Putamen (tissue), 1 donor: ENCODE measurements at regions not wholly inside any gene's neighbourhood (a gene's known extent, or its start where the extent isn't known, plus 50 kb on each side); places are given as distances from the start of the nearest gene placed in this dataset.

ENCODE experiments used
- DNase-seq: peaks from one replicate; pipeline ENCODE4 v3.0.0-alpha.2; 2016; ENCODE audit warnings: low spot score

- no peak for DNase-seq
Observed at GRCh38 chr3:64888165-64888564, 200.4 kb upstream of the ADAMTS9 start.

DNA sequence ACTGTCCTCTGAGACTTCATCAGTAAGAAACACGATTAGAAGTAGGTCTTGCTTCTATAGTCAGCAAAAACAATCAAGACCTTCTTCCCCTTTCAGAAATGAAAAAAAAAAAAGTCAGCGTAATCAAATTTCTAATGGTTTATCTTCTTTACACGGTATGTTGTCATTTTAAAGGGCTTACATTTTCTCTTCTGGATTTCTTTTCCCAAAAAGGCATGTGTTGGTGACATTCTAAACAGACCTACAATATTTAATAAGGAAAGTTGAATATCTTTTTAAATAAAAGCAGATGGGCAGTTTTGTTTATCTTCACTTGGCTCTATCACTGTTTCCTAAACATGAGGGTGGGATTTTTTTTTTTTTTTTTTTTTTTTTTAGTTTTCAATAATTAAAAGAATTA lies 197.3 kb upstream of the ADAMTS9 start:
- DNase-seq = no peak

- DNase-seq = no peak
Observed at GRCh38 chr3:64884536-64884935, 196.7 kb upstream of the ADAMTS9 start.

- DNase-seq = no peak
Observed at GRCh38 chr3:64880916-64881315, 193.1 kb upstream of the ADAMTS9 start.

DNA sequence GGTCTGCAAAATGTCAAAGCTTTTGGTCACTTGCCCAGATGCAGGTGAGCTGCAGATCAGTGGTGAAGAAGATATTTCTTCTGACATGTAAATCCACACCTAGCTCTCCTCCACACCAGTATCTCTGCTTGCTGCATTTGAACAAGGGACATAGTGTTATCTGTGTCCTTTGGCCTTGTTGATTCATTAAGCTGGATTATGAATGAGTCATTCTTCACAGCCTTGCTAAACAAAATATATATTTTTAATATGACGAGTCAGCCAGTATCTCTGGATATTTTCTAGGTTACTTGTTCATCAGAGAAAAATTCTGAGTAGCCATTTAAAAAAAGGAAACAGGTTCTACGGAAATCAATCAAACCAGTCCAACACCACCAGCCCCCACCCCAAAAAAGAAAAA lies 190.6 kb upstream of the ADAMTS9 start:
- no peak for DNase-seq

- no peak for DNase-seq
Observed at GRCh38 chr3:64873400-64873799, 185.6 kb upstream of the ADAMTS9 start.

DNA sequence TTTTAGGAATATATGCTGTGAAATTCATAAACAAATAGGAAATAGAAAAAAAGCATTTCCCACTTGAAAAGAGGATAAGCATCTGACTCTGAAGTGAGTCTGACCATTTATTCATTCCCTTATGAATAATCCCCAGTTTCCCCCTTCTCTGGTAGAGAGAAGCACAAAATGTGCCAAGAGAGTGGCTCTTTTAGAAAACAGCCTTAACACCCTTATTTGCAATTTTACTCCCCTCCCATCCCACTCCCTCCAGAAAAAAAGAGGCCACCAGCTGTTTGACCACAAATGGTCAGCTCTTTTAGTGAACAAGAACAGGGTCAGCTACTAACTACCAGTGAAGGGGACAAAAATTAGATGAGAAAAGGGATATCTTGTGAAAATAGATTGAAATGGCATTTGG lies 184.5 kb upstream of the ADAMTS9 start:
- DNase-seq = no peak

DNA sequence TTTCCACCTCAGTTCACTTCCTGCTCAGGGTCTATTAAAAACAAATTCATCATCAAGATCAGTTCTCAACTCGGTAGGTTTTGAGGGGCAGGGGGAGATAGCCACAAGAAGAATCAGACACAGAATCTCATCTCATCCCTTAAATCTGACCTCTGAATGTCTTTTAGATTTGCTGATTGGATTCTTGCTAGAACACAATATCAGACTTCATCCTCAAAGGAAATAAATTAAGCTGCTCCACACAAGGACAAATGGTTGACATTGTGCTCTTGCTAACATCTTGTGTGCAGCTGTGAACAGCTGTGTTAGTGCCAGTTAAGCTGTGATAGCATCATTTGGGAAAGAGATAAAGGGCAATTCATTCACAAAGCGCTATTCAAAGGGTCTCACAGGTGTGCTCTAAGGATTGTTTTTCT lies 184.0 kb upstream of the ADAMTS9 start:
- no peak for DNase-seq

DNA sequence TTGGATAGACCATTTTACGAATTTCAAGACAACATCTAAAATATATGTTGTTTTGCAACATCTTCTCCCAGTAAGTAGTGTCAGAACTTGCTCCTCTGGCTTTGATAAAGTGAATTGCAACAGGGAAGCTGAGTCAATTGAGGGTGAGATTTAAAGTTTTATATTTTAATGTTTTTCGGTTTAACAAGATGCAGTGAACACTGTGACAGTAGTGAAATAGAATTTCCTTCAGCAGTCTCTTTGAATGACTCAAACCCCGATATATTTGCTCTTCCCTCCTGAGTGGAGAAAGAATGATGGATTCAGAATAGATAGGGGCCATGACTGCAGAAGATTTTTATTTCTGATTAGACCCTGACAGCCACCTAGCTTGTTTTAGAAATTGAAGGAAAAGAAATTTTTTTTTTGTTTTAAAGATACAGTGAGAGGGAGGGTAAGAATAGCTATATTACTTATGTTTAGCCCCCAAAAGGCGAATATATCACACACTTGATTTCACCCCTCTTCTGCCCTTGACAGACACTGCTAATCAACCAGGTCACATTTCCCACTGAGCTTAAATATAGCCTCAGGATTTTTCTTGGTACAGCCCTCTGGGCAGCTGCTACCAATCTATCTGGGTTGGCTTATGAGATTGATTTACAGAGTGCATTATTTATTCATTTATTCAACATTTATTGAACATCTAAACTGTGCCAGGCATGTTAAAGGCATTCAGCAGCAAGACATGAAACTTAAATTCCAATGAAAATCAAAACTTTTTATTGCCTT lies 183.3 kb upstream of the ADAMTS9 start:
- DNase-seq = no peak

- no peak for DNase-seq
Observed at GRCh38 chr3:64867224-64867623, 179.4 kb upstream of the ADAMTS9 start.

- DNase-seq = no peak
Observed at GRCh38 chr3:64865839-64866570, 178.2 kb upstream of the ADAMTS9 start.

GRCh38 chr3:64863226-64864212 lies 175.7 kb upstream of the ADAMTS9 start:
- DNase-seq = no peak

DNA sequence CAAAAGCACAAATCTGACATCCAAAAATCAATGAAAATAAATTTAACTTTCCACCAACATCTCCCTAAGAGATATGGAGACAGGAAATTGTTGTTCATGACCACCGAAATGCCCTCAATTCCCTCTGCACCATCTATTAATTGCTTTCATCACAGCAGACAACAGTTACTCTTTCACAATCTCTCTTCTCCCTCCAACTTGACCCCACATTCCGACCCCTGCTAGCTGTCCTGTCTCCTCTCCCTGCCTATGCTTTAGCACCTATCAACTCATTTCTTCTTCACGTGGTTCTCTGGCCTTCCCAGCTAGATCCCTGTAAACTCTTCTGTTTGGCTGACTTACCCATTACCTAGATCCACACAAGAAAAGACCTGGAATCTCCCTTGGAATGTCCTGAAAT lies 173.9 kb upstream of the ADAMTS9 start:
- no peak for DNase-seq

DNA sequence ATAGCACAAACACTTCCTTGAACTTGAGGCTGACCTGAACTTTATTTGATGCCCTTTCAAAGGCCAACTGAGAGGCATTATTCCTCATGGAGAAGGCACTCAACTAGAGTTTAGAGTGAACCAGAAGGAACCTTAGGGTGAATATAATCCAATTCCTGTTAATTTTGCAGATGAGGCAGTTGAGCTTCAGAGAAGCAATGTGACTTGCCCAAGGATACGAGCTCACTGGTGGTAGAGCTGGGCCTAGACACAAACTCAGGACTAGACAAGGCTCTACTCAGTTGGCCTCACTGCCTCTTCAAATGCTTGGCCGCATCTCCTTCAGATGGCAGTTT lies 172.7 kb upstream of the ADAMTS9 start:
- DNase-seq = no peak

DNA sequence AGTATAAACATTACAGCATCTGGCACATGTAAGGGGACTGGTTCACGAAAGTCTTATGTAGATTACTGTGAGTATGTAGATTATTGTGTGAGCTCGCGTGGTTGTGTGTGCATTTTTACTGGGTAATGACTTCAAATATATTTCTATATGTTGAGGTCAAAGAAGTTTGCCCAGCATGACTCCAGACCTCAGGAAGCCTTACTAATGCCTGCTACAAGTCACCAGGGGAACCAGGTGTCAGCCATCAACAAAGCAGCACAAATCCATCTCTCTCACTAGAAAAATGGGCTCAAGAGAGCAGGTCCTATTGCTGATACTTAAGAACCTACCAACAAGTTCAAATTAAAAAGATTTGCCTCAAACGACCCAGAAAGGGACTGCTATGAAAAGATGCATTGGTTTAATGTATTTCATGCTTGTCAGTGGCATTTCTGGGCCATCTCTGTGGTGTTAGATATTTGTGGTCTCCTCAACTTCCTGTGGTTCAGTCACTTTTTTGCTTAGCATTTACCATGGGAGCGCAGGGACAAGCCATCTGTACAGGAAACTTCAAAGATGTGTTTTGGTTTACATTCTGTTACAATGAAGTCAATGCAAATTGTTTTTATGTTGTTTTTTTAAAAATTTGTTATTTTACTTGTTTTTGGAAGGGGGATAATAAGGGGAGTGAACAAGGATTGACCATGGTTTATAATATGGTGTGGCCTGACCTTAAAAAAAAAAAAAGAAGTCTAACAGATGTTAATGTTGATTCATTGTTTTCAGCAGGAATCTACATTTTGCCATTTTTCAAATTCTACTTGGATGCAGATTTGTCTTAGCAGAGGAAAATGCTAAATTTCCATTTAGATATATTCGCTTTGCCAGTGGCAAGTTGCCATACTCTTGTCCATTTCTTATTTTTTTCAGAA lies 172.1 kb upstream of the ADAMTS9 start:
- DNase-seq = no peak

DNA sequence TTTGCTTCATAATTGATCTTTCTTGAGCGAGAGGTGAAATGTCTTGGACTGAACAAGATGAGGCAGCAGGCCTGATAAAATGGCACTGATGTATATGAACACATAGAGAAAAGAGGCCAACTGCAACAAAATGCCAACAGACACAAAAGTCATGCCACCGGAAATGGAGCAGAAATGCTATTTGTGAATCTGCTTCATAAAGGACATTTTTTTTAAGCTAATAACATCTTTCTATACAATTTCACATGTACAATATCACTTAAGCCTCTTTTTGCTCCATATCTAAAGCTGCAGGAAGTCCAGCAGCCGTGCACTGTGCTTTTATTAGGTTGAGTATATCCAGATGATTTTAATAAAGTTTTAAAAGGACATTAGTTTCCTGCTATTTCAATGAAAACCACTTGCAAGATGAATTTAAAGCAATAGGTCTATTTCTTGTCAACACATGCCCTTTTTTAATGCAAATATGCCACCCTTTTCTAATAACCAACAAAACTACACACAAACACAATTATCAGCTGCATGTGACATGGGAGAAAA lies 169.2 kb upstream of the ADAMTS9 start:
- no peak for DNase-seq

DNA sequence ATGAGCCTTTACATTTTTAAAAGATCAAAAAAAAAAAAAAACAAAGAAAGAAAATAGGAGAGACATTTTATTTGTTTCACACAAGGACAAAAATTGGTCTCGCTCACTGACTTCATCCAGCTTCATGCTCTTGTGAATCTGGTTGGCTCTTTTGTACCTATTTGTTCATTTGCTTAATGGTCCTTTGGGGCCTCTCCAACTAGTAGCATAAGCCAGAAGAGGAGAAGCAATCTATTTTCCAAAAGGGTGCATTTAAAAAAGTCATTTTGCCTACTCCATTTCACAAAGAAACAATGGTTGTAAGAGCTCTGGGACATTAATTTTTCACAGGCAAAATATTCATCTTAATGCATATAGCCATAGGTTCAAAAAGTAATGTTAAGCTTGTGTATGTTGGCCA lies 168.3 kb upstream of the ADAMTS9 start:
- peak; percentile 9 for DNase-seq

- DNase-seq = no peak
Observed at GRCh38 chr3:64853456-64853855, 165.7 kb upstream of the ADAMTS9 start.

DNA sequence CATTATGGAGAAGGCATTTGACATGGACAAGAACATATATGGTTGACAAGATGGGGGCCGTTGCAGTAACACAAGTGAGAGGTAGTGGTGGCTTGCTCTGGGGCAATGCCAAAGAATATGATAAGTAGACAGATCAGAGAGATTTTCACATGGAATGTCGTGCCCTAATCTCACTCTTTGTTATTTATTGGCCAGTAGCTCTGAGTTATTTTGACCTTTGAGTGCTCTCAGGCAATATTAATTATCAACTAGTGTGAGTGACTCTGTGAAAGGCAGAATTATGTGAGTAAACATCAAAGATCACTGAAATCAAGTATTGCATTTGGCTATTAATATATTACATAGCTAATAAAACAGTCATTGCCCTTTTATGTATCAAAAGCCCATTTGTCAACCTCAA lies 164.9 kb upstream of the ADAMTS9 start:
- no peak for DNase-seq

GRCh38 chr3:64848822-64849221 lies 161.0 kb upstream of the ADAMTS9 start:
- no peak for DNase-seq

DNA sequence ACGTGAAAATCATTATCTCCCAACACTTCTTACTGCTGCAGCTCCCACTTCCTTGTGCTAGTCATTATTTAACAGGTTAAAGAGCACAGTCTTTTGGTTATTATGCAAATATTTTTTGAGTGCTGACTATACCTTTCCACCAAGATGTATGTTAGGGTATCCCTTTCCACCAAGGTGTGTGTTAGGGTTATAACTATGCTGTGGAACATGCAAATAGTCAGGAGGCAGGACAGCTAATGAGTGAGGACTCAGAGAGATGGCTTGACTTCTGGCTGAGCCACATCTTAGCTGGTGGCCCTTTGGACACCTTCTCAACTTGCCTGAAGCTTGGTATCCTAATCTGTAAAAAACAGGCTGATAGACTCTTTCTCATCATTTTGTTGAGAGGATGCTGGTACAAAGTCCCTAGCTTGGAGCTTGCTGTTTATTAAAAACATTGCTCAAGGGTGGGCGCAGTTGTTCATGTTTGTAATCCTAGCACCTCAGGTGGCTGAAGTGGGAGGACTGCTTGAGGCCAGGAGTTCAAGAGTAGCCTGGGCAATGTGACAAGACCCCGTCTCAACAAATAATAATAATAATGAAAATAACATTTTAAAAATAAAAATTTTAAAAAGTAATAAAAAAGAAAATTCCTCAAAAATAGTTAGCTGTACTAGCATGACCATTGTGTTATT lies 160.5 kb upstream of the ADAMTS9 start:
- no peak for DNase-seq
